Mesothelial cell of epicardium (in vitro differentiated cells): ENCODE measurements at regions not wholly inside any gene's neighbourhood (a gene's known extent, or its start where the extent isn't known, plus 50 kb on each side); places are given as distances from the start of the nearest gene placed in this dataset.

Experiments
- DNase-seq, 2 experiments: peaks; one replicate each; pipeline ENCODE4 v3.0.0; 2021; ENCODE audit warnings: low spot score in 2 of 2; ENCODE audit not compliant: unreplicated experiment in 2 of 2
- H3K27ac Mint-ChIP-seq: 2 replicates; pipeline ENCODE4 v1.8.0; 2021; ENCODE audit warnings: mixed read lengths
- H3K27me3 Mint-ChIP-seq: 2 replicates; pipeline ENCODE4 v1.8.0; 2021; ENCODE audit warnings: low read depth, mixed read lengths
- H3K36me3 Mint-ChIP-seq: 2 replicates; pipeline ENCODE4 v1.8.0; 2021; ENCODE audit warnings: mixed read lengths
- H3K4me1 Mint-ChIP-seq: 2 replicates; pipeline ENCODE4 v1.8.0; 2021; ENCODE audit warnings: mixed read lengths
- H3K4me3 Mint-ChIP-seq: 2 replicates; pipeline ENCODE4 v1.8.0; 2021; ENCODE audit warnings: mild to moderate bottlenecking, moderate library complexity, mixed read lengths
- H3K9me3 Mint-ChIP-seq: 2 replicates; pipeline ENCODE4 v1.8.0; 2021; ENCODE audit warnings: mixed read lengths
- CTCF ChIP-seq: fragments of 200-600 bp; sonication (generic); IDR thresholded peaks from one replicate; pipeline ENCODE4 v1.5.0; 2021; ENCODE audit warnings: antibody characterized with exemption; ENCODE audit not compliant: unreplicated experiment

- no peak for DNase-seq
- Mint-ChIP-seq H3K36me3 (no peaks in the 10 kb centered on the region), H3K4me1 (no peaks in the 10 kb centered on the region), H3K9me3 (no peaks in the 10 kb centered on the region), H3K27ac (no peak overlapping the region), H3K4me3 (no peak overlapping the region), H3K27me3 (peaks cover 25% of the 10 kb centered on the region)
- TF ChIP-seq CTCF: no peak
Measured at GRCh38 chr18:78790511-78790910, 189.1 kb upstream of the SALL3 start.

- no peak for DNase-seq
- Mint-ChIP-seq H3K27me3 (peaks cover 28% of the 10 kb centered on the region), H3K36me3 (no peaks in the 10 kb centered on the region), H3K4me3 (no peak overlapping the region), H3K4me1 (no peaks in the 10 kb centered on the region), H3K27ac (no peak overlapping the region), H3K9me3 (no peaks in the 10 kb centered on the region)
- TF ChIP-seq CTCF: no peak
Measured at GRCh38 chr18:78790960-78791359, 188.7 kb upstream of the SALL3 start.

- Mint-ChIP-seq H3K27me3 (peaks cover 33% of the 10 kb centered on the region), H3K27ac (no peak overlapping the region), H3K9me3 (no peaks in the 10 kb centered on the region), H3K4me3 (no peak overlapping the region), H3K4me1 (no peaks in the 10 kb centered on the region), H3K36me3 (no peaks in the 10 kb centered on the region)
- no peak for DNase-seq
- no peak for TF ChIP-seq CTCF
Measured at GRCh38 chr18:78792094-78792493, 187.5 kb upstream of the SALL3 start.

GRCh38 chr18:78792736-78793135, 186.9 kb upstream of the SALL3 start:
- no peaks in the 10 kb centered on the region for H3K36me3 Mint-ChIP-seq
- H3K4me3 Mint-ChIP-seq: no peak overlapping the region
- H3K4me1 Mint-ChIP-seq: no peaks in the 10 kb centered on the region
- no peaks in the 10 kb centered on the region for H3K9me3 Mint-ChIP-seq
- H3K27ac Mint-ChIP-seq: no peak overlapping the region
- DNase-seq: no peak
- H3K27me3 Mint-ChIP-seq: peaks cover 31% of the 10 kb centered on the region
- TF ChIP-seq CTCF: no peak

- Mint-ChIP-seq H3K36me3 (no peaks in the 10 kb centered on the region), H3K9me3 (no peaks in the 10 kb centered on the region), H3K4me3 (no peak overlapping the region), H3K4me1 (no peaks in the 10 kb centered on the region), H3K27ac (no peak overlapping the region), H3K27me3 (peaks cover 30% of the 10 kb centered on the region)
- DNase-seq: no peak
- no peak for TF ChIP-seq CTCF
Measured at GRCh38 chr18:78793313-78794070, 186.1 kb upstream of the SALL3 start.

GRCh38 chr18:78794071-78794430, 185.6 kb upstream of the SALL3 start:
- H3K27me3 Mint-ChIP-seq: peaks cover 26% of the 10 kb centered on the region

More at GRCh38 chr18:78794071-78794430, 185.6 kb upstream of the SALL3 start:
- Mint-ChIP-seq H3K27ac (no peak overlapping the region), H3K4me1 (no peaks in the 10 kb centered on the region), H3K9me3 (no peaks in the 10 kb centered on the region), H3K4me3 (no peak overlapping the region), H3K36me3 (no peaks in the 10 kb centered on the region)
- no peak for DNase-seq
- no peak for TF ChIP-seq CTCF
